Common myeloid progenitor, CD34-positive (primary cell): ENCODE measurements at regions not wholly inside any gene's neighbourhood (a gene's known extent, or its start where the extent isn't known, plus 50 kb on each side); places are given as distances from the start of the nearest gene placed in this dataset.

ENCODE experiments used
- CTCF ChIA-PET: fragments of 350-600 bp; sonication (Branson Sonifier 250); formaldehyde crosslinking; loops from one replicate; lab custom pipeline; 2021; ENCODE audit warnings: antibody characterized with exemption; lab: Charles Lee
- POLR2A ChIA-PET: fragments of 350-600 bp; sonication (Branson Sonifier 250); formaldehyde crosslinking; loops from one replicate; lab custom pipeline; 2021; ENCODE audit warnings: antibody characterized with exemption; lab: Charles Lee
- DNase-seq, 3 donors: peaks; one replicate each; pipeline versions ENCODE4 v3.0.0 to v3.0.0-alpha.2; 2013
- H3K27ac ChIP-seq, 2 experiments: 1 replicate in 1 of 2; 2 replicates in 1 of 2; pipeline ENCODE4 v1.7.0; 2013; ENCODE audit warnings: inconsistent platforms in 2 of 2, low read length in 2 of 2, mild to moderate bottlenecking in 2 of 2, low read depth in 1 of 2, moderate library complexity in 1 of 2; ENCODE audit not compliant: severe bottlenecking in 2 of 2, insufficient read depth in 1 of 2, poor library complexity in 1 of 2
- H3K27me3 ChIP-seq, 5 experiments: replicated peaks in 2 of 5; 1 replicate in 3 of 5; 2 replicates in 2 of 5; pipeline versions ENCODE4 v1.6.1 to v1.7.0; 2013; ENCODE audit warnings: low read length in 4 of 5, mild to moderate bottlenecking in 2 of 5, moderate library complexity in 2 of 5, inconsistent platforms in 1 of 5; ENCODE audit not compliant: insufficient read depth in 5 of 5, control insufficient read depth in 4 of 5
- H3K36me3 ChIP-seq, 4 experiments: 1 replicate in 2 of 4; 2 replicates in 2 of 4; pipeline versions ENCODE4 v1.6.1 to v1.7.0; 2013; ENCODE audit warnings: low read length in 3 of 4, control low read depth in 1 of 4, mild to moderate bottlenecking in 1 of 4; ENCODE audit not compliant: control insufficient read depth in 4 of 4, insufficient read depth in 4 of 4
- H3K4me1 ChIP-seq, 4 experiments: 1 replicate in 3 of 4; 2 replicates in 1 of 4; pipeline versions ENCODE4 v1.6.1 to v1.7.1; 2013; ENCODE audit warnings: low read length in 3 of 4, mild to moderate bottlenecking in 3 of 4, control low read depth in 1 of 4, inconsistent platforms in 1 of 4, moderate library complexity in 1 of 4; ENCODE audit not compliant: control insufficient read depth in 4 of 4, insufficient read depth in 4 of 4; ENCODE audit errors: control extremely low read depth in 1 of 4
- H3K4me3 ChIP-seq, 7 experiments: 1 replicate in 4 of 7; 2 replicates in 3 of 7; pipeline versions ENCODE4 v1.5.1 to v1.7.0; 2013; ENCODE audit warnings: mild to moderate bottlenecking in 7 of 7, low read length in 6 of 7, moderate library complexity in 6 of 7, inconsistent platforms in 2 of 7, low read depth in 2 of 7, control low read depth in 1 of 7; ENCODE audit not compliant: insufficient read depth in 4 of 7, control insufficient read depth in 1 of 7; ENCODE audit errors: extremely low read depth in 1 of 7
- H3K9me3 ChIP-seq, 5 experiments: 1 replicate in 4 of 5; 2 replicates in 1 of 5; pipeline versions ENCODE4 v1.6.1 to v1.7.1; 2013; ENCODE audit warnings: low read length in 4 of 5, mild to moderate bottlenecking in 2 of 5, inconsistent platforms in 1 of 5, low read depth in 1 of 5, moderate library complexity in 1 of 5; ENCODE audit not compliant: control insufficient read depth in 4 of 5, insufficient read depth in 2 of 5; ENCODE audit errors: control extremely low read depth in 1 of 5
- WGBS: methylation state at CpG from one replicate; pipeline ENCODE4 v1.1.5; 2013; ENCODE audit not compliant: insufficient coverage; 5-methylcytosine and 5-hydroxymethylcytosine counted together

DNA sequence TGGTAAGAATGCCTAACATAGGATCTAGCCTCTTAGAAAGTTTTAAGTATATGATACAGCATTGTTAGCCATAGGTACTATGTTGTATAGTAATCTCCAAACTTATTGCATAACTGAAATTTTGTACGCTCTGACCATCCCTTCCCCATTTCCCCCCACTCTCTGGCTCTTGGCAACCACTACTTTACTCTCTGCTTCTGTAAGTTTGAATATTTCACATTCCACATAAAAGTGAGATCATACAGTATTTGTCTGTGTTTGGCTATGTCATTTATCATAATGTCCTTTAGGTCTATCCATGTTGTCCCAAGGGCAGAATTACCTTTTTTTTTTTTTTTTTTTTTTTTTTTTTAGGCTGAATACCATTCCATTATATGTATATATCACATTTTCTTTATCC lies 396.9 kb downstream of the DLEU7 start:
- Histone ChIP-seq H3K27ac (no peak overlapping the region), H3K9me3 (no peaks in the 10 kb centered on the region), H3K4me1 (no peaks in the 10 kb centered on the region), H3K4me3 (no peak overlapping the region), H3K36me3 (no peaks in the 10 kb centered on the region), H3K27me3 (no peaks in the 10 kb centered on the region)
- no peak for DNase-seq
- ChIA-PET POLR2A (no interaction called here), CTCF (no interaction called here)
- no CpG with 5 or more reads among the region's 1 CpG for WGBS

- H3K4me1 ChIP-seq, result no peaks in the 10 kb centered on the region
- 14% methylated on average over 1 of the region's 1 CpG for WGBS
Observed at GRCh38 chr13:50448535-50448998, 394.9 kb downstream of the DLEU7 start.

GRCh38 chr13:50449465-50449864 lies 394.0 kb downstream of the DLEU7 start:
- H3K4me3 ChIP-seq, result no peak overlapping the region
- H3K27ac ChIP-seq, result no peak overlapping the region
- H3K4me1 ChIP-seq, result no peaks in the 10 kb centered on the region
- 94% methylated on average over 2 of the region's 2 CpGs for WGBS
- POLR2A ChIA-PET, result no interaction called here
- CTCF ChIA-PET, result interaction anchor here (0.6 kb wide), 1 partner anchor 359 kb away, joined by 5 read pairs; no protein-coding TSS in a partner anchor
- DNase-seq, result no peak
- H3K27me3 ChIP-seq, result no peaks in the 10 kb centered on the region
- H3K9me3 ChIP-seq, result no peaks in the 10 kb centered on the region
- H3K36me3 ChIP-seq, result no peaks in the 10 kb centered on the region

More at GRCh38 chr13:50448535-50448998, 394.9 kb downstream of the DLEU7 start:
- H3K4me3 ChIP-seq, result no peak overlapping the region
- ChIA-PET POLR2A (no interaction called here), CTCF (no interaction called here)
- no peaks in the 10 kb centered on the region for H3K9me3 ChIP-seq
- no peaks in the 10 kb centered on the region for H3K27me3 ChIP-seq
- H3K27ac ChIP-seq, result no peak overlapping the region
- H3K36me3 ChIP-seq, result no peaks in the 10 kb centered on the region
- no peak for DNase-seq

GRCh38 chr13:50450279-50450678 lies 393.2 kb downstream of the DLEU7 start:
- no peak overlapping the region for H3K4me3 ChIP-seq
- H3K27me3 ChIP-seq, result no peaks in the 10 kb centered on the region
- POLR2A ChIA-PET, result no interaction called here
- H3K36me3 ChIP-seq, result no peaks in the 10 kb centered on the region
- no CpG with 5 or more reads among the region's 2 CpGs for WGBS
- no peak for DNase-seq
- H3K27ac ChIP-seq, result no peak overlapping the region
- CTCF ChIA-PET, result interaction anchor here (0.6 kb wide), 2 partner anchors 360 to 381 kb away, joined by 3 to 5 read pairs; no protein-coding TSS in a partner anchor
- H3K4me1 ChIP-seq, result no peaks in the 10 kb centered on the region
- no peaks in the 10 kb centered on the region for H3K9me3 ChIP-seq

- 100% methylated on average over 1 of the region's 3 CpGs for WGBS
- no peaks in the 10 kb centered on the region for H3K27me3 ChIP-seq
- H3K36me3 ChIP-seq, result no peaks in the 10 kb centered on the region
- no peaks in the 10 kb centered on the region for H3K9me3 ChIP-seq
- no peak overlapping the region for H3K4me3 ChIP-seq
- no peak overlapping the region for H3K27ac ChIP-seq
- ChIA-PET POLR2A (no interaction called here), CTCF (no interaction called here)
- DNase-seq, result no peak
- no peaks in the 10 kb centered on the region for H3K4me1 ChIP-seq
Observed at GRCh38 chr13:50451609-50452008, 391.9 kb downstream of the DLEU7 start.

DNA sequence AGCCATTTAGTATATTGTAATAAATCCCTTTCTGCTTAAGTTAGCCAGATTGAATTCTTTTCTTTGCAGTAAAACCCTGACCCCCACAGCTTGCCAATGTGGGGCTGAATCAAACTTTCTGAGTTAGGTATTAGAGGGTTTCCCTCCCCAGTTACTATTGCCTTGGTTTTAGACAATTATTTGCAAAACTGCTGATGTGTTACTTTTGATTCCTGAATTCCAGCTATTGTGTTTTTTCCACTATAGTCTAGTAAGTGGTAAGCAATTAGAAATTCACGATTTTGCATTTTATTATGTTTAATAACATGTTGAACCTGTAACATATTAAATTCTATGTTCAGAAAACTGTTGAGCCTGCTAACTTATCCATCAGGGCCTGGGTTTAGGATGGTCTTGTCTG lies 391.5 kb downstream of the DLEU7 start:
- WGBS, result no CpG with 5 or more reads among the region's 1 CpG
- ChIA-PET CTCF (no interaction called here), POLR2A (no interaction called here)
- Histone ChIP-seq H3K4me3 (no peak overlapping the region), H3K27me3 (no peaks in the 10 kb centered on the region), H3K27ac (no peak overlapping the region), H3K36me3 (no peaks in the 10 kb centered on the region), H3K9me3 (no peaks in the 10 kb centered on the region), H3K4me1 (no peaks in the 10 kb centered on the region)
- no peak for DNase-seq

- H3K36me3 ChIP-seq, result no peaks in the 10 kb centered on the region
- 100% methylated on average over 1 of the region's 2 CpGs for WGBS
- CTCF ChIA-PET, result interaction anchor here (0.6 kb wide), 1 partner anchor 54 kb away, joined by 3 read pairs; no protein-coding TSS in a partner anchor
Observed at GRCh38 chr13:50452756-50453155, 390.7 kb downstream of the DLEU7 start.

More at GRCh38 chr13:50452756-50453155, 390.7 kb downstream of the DLEU7 start:
- Histone ChIP-seq H3K4me3 (no peak overlapping the region), H3K27me3 (no peaks in the 10 kb centered on the region), H3K27ac (no peak overlapping the region), H3K9me3 (no peaks in the 10 kb centered on the region), H3K4me1 (no peaks in the 10 kb centered on the region)
- no peak for DNase-seq
- POLR2A ChIA-PET, result no interaction called here
